Left ventricle myocardium inferior (tissue), 1 donor: ENCODE measurements at regions not wholly inside any gene's neighbourhood (a gene's known extent, or its start where the extent isn't known, plus 50 kb on each side); places are given as distances from the start of the nearest gene placed in this dataset.

Source experiments
- DNase-seq: peaks from one replicate; pipeline ENCODE4 v3.0.0-alpha.2; 2020
- H3K27ac ChIP-seq: fragments of 200-600 bp; replicated peaks from 2 replicates; pipeline ENCODE4 v1.8.0; 2021
- H3K27me3 ChIP-seq: fragments of 200-600 bp; 2 replicates; pipeline ENCODE4 v1.8.0; 2021; ENCODE audit warnings: low read depth
- H3K36me3 ChIP-seq: fragments of 200-600 bp; 2 replicates; pipeline ENCODE4 v1.8.0; 2021
- H3K4me1 ChIP-seq: fragments of 200-600 bp; 2 replicates; pipeline ENCODE4 v1.8.0; 2021
- H3K4me3 ChIP-seq: fragments of 200-600 bp; 2 replicates; pipeline ENCODE4 v1.8.0; 2021; ENCODE audit warnings: mild to moderate bottlenecking, moderate library complexity
- H3K9me3 ChIP-seq: fragments of 200-600 bp; replicated peaks from 2 replicates; pipeline ENCODE4 v1.8.0; 2021
- intact Hi-C: fragments of 100-400 bp; cut with micrococcal nuclease; formaldehyde crosslinking; loops from one replicate; pipeline ENCODE4 v1.11.0; 2022
- TF ChIP-seq, protein P1 (sequence below): fragments of 200-600 bp; IDR thresholded peaks from 2 replicates; pipeline ENCODE4 v1.8.0; 2021; ENCODE audit warnings: antibody characterized with exemption, mild to moderate bottlenecking, borderline replicate concordance
- donor health status: DM: no; HTN: yes; CAD: no; lungs with severe emphysema.

DNA sequence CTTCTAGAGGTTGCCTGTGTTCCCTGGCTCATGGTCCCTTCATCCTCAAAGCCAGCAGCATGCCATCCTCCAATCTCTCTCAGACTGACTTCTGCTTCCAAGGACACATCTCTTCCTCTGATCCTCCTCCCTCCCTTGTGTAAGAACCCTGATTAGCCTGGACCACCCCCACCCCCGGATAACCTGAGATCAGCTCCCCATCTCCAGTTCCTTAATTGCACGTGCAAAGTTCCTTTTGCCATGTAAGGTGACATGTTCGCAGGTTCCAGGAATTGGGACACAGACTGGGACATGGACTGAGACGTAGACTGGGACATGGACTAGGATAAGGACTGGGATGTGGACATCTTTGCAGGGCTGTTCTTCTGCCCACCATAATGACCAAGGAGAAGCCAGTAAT is 925.3 kb downstream of the TBC1D22A start:
- DNase-seq, result no peak
- TF ChIP-seq, protein P1, sequence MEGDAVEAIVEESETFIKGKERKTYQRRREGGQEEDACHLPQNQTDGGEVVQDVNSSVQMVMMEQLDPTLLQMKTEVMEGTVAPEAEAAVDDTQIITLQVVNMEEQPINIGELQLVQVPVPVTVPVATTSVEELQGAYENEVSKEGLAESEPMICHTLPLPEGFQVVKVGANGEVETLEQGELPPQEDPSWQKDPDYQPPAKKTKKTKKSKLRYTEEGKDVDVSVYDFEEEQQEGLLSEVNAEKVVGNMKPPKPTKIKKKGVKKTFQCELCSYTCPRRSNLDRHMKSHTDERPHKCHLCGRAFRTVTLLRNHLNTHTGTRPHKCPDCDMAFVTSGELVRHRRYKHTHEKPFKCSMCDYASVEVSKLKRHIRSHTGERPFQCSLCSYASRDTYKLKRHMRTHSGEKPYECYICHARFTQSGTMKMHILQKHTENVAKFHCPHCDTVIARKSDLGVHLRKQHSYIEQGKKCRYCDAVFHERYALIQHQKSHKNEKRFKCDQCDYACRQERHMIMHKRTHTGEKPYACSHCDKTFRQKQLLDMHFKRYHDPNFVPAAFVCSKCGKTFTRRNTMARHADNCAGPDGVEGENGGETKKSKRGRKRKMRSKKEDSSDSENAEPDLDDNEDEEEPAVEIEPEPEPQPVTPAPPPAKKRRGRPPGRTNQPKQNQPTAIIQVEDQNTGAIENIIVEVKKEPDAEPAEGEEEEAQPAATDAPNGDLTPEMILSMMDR, result no peak
- intact Hi-C loops, result no loop called here
- Histone ChIP-seq H3K4me3 (no peak overlapping the region), H3K27ac (no peak overlapping the region), H3K36me3 (no peaks in the 10 kb centered on the region), H3K9me3 (peaks cover 24% of the 10 kb centered on the region), H3K4me1 (no peaks in the 10 kb centered on the region), H3K27me3 (peaks cover 50% of the 10 kb centered on the region)

DNA sequence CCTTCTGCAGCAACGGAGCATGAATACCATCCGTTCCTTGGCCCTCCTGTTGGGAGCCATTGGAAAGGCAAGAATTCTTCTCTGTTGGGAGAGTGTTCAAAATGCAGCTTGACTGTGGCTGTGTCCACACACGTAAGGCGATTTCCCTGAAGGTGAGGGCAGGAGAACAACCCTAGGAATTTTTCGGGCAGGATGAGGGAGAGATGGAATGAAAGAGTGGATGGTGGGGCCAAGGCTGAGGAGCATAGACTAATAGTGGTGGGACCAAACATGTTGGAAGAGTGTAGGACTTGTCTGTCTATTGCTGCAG is 924.9 kb downstream of the TBC1D22A start:
- no peak for DNase-seq
- intact Hi-C loops, result no loop called here
- peaks cover 28% of the 10 kb centered on the region for H3K9me3 ChIP-seq
- H3K36me3 ChIP-seq, result no peaks in the 10 kb centered on the region
- no peak overlapping the region for H3K4me3 ChIP-seq
- TF ChIP-seq, protein P1, result no peak
- peaks cover 50% of the 10 kb centered on the region for H3K27me3 ChIP-seq
- no peaks in the 10 kb centered on the region for H3K4me1 ChIP-seq
- H3K27ac ChIP-seq, result no peak overlapping the region

DNA sequence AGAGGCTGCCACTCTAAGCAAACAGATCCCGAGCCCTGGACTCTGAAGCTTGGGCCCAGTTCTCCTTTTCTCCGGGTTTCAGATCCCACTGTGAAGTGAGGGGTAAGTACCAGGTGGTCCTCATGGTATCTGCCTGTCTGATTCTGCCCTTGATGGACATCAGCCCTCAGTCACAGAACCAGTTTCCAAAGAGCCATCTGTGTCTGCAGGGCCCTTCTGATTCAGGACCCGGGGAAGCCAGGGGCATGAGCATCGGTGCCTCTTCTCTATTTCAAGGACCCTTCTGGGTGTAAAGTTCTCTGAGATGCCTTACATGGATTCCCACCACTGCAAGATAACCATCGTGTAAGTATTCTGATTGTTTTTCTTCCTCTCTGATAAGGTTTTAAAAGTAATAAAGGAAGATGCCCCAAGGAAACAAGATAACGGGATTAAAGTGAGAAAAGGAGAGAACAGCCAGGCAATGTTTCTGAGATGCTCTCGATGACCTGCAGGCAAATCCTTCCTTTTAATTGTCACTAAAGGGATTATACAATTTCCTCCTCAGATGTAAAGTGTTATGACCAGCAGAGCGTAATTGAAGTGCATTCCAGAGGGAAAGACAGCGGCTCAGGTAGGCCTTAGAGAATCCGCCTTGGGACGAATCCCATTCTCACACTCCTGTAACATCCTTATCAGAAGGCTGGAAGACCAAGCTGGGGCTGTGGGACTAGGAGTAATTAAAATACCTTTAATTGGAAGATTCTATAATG is 924.3 kb downstream of the TBC1D22A start:
- no peak overlapping the region for H3K4me3 ChIP-seq
- H3K4me1 ChIP-seq, result no peaks in the 10 kb centered on the region
- intact Hi-C loops, result no loop called here
- H3K27me3 ChIP-seq, result peaks cover 50% of the 10 kb centered on the region
- peaks cover 31% of the 10 kb centered on the region for H3K9me3 ChIP-seq
- no peaks in the 10 kb centered on the region for H3K36me3 ChIP-seq
- DNase-seq, result no peak
- H3K27ac ChIP-seq, result no peak overlapping the region
- TF ChIP-seq, protein P1, result no peak

DNA sequence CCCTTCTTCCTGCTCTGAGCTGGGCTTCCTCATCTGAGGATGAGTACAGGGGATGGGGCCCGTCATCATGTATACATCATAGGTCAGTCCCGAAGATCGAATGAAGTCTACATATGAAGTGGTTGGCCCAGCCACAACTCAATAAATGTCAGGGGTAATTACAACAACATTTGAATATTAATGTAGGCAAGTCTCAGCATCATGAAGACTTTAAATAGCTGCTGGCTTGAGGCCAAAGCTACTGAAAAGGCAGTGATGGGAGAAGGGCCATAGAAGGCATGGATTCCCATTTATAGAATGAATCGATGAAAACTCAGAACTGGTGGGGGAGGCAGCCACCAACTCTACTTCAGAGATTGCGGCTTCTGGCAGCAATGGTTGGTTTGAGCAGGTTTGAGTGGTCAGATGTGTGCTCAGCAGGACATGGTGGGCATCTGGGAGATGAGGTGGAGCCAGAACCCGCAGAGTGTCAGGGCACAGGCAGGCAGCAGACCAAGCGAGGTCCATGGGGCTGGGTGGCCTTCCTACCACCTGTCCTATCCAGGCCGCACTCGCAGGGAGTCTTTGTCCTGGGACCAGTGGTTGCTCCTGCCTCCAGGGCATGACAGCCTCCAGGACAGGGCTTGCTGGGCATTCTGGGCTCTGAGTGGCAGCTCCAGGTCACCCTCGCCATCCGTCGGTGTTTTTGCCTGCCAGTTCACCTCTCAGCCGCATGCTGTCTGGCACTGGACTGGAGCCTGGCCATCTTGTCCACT is 919.1 kb downstream of the TBC1D22A start:
- peaks cover 61% of the 10 kb centered on the region for H3K27me3 ChIP-seq
- no peaks in the 10 kb centered on the region for H3K36me3 ChIP-seq
- H3K27ac ChIP-seq, result no peak overlapping the region
- TF ChIP-seq, protein P1, result no peak
- DNase-seq, result no peak
- H3K4me3 ChIP-seq, result no peak overlapping the region
- intact Hi-C loops, result no loop called here
- peaks cover 31% of the 10 kb centered on the region for H3K9me3 ChIP-seq
- H3K4me1 ChIP-seq, result no peaks in the 10 kb centered on the region

DNA sequence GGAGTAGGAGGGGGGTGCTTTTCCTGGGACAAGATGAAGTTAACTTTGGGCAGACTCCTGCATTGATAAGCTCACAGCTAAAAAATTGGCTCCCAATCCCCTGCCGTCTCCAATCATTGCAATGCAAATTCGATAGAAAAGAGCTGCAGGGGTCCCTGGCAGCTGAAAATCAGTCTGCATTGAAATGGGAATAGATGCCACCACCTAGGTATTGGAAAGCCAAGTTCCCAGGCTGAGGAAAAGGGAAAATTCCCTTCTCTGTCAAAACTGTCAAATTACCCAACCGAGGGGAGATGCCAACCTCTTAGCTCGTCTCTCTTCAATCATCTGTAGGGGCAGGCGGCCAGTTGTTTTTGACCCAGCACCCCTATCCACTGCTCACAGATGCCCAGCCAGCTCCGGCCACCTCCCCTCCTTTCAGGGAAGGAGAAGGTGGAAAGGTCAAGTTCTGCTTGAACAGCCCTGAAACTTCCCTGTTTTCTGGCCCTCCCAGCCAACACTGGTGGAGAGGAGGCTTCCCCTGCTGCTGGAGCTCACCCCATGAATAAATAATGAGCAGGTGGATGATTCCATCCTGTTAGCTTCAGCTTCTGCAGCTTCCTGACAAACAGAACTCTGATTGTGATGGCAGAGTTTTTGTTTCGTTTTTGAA is 916.3 kb downstream of the TBC1D22A start:
- DNase-seq, result no peak
- Histone ChIP-seq H3K27me3 (peaks cover 44% of the 10 kb centered on the region), H3K4me1 (no peaks in the 10 kb centered on the region), H3K9me3 (peaks cover 17% of the 10 kb centered on the region), H3K27ac (no peak overlapping the region), H3K36me3 (no peaks in the 10 kb centered on the region), H3K4me3 (no peak overlapping the region)
- intact Hi-C loops, result no loop called here
- TF ChIP-seq, protein P1, result no peak
